ENCODE measurements at regions not wholly inside any gene's neighbourhood (a gene's known extent, or its start where the extent isn't known, plus 50 kb on each side); places are given as distances from the start of the nearest gene placed in this dataset.
A peak's percentile ranks its signal among the peaks of the same experiment; 100 is the strongest.
"Not testable (repeated sequence)": the region's sequence is repeated elsewhere in the genome, so short reads cannot be mapped to it uniquely, and the experiment has no call there.

- DNase-seq (ENCODE audit: extremely low read depth, low read depth) = peak; percentile 72
- no peak for TF ChIP-seq CTCF (IDR thresholded peaks at IDR 0.05; ENCODE audit: low read depth, low read length, missing control alignments)
- no peak overlapping the region for H3K4me3 ChIP-seq (replicated peaks; ENCODE audit: low read depth, low read length)
These were observed 100.8 kb downstream of the ASB1 start for GRCh38 chr2:238527565-238527964.

DNA sequence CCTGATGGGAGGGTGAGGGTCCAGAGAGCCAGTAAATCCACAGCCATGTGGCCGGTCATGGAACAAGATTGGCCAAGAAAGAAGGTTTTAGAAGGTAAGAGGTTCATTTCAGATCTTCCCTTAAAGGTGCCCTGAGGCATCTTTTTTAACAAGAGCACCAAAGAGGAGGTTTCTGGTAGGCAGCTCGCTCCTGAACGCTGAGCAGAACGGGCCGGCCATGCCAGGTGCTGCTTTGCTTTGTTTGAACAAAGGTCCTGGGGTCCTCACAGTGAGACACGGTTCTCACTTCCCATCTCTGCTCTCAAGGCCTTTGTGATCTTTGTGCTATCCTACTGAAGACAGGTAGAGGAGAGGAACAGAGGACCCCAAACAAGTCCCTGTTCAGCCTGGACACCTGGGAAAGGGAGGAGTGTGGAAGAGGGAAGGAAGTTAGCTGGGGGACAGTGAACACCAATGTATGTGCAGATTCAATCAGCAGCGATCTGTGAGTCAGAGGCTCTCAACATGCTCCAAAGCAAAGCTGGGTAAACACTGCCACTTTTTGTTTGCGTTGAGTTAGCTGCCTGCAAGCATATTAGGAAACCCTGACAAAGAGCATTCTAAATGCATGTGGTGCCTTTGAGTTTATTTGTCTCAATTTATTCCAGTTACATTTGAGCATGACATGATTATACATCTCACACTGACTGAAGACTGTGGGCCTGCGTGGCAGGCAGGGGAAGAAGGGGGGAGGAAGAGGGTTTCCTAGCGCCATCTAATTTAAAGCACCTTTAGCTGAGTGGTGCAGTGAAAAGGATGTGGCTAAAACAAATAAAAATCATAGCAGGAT, 102.4 kb downstream of the ASB1 start:
- DNase-seq (ENCODE audit: extremely low read depth, low read depth) = peak; percentile 92
- TF ChIP-seq CTCF (IDR thresholded peaks at IDR 0.05; ENCODE audit: low read depth, low read length, missing control alignments) = no peak
- no peak overlapping the region for H3K4me3 ChIP-seq (replicated peaks; ENCODE audit: low read depth, low read length)

DNA sequence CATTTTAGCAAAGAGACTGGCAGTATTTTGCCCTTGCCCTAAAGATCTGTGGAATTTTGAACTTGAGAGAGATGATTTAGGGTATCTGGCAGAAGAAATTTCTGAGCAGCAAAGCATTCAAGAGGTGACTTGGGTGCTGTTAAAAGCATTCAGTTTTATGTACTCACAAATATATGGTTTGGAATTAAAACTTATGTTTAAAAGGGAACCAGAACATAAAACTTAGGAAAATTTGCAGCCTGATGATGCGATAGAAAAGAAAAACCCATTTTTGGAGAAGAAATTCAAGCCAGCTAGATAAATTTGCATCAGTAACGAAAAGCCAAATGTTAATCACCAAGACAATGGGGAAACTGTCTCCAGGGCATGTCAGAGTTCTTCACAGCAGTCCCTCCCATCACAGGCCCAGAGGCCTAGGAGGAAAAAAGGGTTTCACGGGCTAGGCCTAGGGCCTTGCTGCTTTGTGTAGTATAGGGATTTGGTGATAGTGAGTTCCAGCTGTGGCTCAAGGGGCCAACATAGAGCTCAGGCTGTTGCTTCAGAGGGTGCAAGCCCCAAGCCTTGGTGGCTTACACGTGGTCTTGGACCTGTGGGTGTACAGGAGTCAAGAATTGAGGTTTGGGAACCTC, 104.4 kb downstream of the ASB1 start:
- not testable (repeated sequence) for DNase-seq (ENCODE audit: extremely low read depth, low read depth); H3K4me3 ChIP-seq (replicated peaks; ENCODE audit: low read depth, low read length)

GRCh38 chr2:238543732-238544131, 117.0 kb downstream of the ASB1 start:
- DNase-seq (ENCODE audit: extremely low read depth, low read depth); H3K4me3 ChIP-seq (replicated peaks; ENCODE audit: low read depth, low read length): not testable (repeated sequence)

DNA sequence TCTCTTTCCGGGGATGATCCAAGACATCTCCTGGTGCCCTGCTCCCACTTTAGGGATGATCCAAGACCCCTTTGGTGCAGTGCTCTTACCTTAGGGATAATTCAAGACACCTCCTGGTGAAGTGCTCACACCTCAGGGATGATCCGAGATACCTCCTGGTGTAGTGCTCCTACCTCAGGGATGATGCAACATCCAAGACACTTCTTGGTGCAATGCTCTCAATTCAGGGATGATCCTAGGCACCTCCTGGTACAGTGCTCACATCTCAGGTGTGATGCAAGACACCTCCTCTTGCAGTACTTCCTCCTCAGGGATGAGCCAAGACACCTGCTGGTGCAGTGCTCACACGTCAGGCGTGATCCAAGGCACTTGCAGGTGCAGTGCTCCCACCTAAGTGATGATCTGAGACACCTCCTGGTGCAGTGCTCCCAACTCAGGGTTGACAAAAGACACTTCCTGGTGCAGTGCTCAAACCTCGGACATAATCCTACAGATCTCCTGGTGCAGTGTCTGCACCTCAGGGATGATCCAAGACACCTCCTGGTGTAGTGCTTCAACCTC, 122.3 kb downstream of the ASB1 start:
- TF ChIP-seq CTCF (IDR thresholded peaks at IDR 0.05; ENCODE audit: low read depth, low read length, missing control alignments) = no peak
- no peak overlapping the region for H3K4me3 ChIP-seq (replicated peaks; ENCODE audit: low read depth, low read length)
- no peak for DNase-seq (ENCODE audit: extremely low read depth, low read depth)

- DNase-seq (ENCODE audit: extremely low read depth, low read depth) = no peak
These were observed 123.1 kb downstream of the ASB1 start for GRCh38 chr2:238549866-238550265.

DNA sequence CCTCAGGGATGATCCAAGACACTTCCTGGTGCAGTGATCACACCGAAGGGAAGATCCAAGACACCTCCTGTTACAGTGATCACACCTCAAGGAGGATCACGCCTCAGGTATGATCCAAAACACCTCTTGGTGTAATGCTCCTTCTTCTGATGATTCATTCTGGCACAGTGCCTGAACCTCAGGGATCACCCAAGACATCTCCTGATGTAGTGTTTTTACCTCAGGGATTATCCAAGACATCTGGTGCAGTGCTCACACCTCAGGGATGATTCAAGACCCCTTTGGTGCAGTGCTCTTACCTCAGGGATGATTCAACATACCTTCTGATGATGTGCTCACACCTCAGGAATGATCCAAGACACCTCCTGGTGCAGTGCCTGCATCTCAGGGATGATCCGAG, 124.4 kb downstream of the ASB1 start:
- no peak overlapping the region for H3K4me3 ChIP-seq (replicated peaks; ENCODE audit: low read depth, low read length)
- no peak for TF ChIP-seq CTCF (IDR thresholded peaks at IDR 0.05; ENCODE audit: low read depth, low read length, missing control alignments)
- DNase-seq (ENCODE audit: extremely low read depth, low read depth) = no peak

More at GRCh38 chr2:238549866-238550265, 123.1 kb downstream of the ASB1 start:
- TF ChIP-seq CTCF (IDR thresholded peaks at IDR 0.05; ENCODE audit: low read depth, low read length, missing control alignments) = no peak
- no peak overlapping the region for H3K4me3 ChIP-seq (replicated peaks; ENCODE audit: low read depth, low read length)

Data from HFF-Myc (cell line).